Bronchial epithelial cell (primary cell): ENCODE measurements at regions not wholly inside any gene's neighbourhood (a gene's known extent, or its start where the extent isn't known, plus 50 kb on each side); places are given as distances from the start of the nearest gene placed in this dataset.

ENCODE experiments used
- DNase-seq: peaks from one replicate; pipeline ENCODE4 v3.0.0-alpha.2; 2010; ENCODE audit warnings: low read depth
- FAIRE-seq: peaks from 2 replicates; lab custom pipeline; 2011; peaks lifted over from hg19 to GRCh38; lab: Jason Lieb, UNC
- H3K27me3 ChIP-seq: 2 replicates; pipeline ENCODE4 v1.5.1; 2011; ENCODE audit warnings: low read length; ENCODE audit not compliant: control insufficient read depth, insufficient read depth
- H3K36me3 ChIP-seq: 2 replicates; pipeline ENCODE4 v1.5.1; 2011; ENCODE audit warnings: low read length; ENCODE audit not compliant: control insufficient read depth, insufficient read depth
- H3K4me3 ChIP-seq: 2 replicates; pipeline ENCODE4 v1.5.1; 2011; ENCODE audit warnings: mild to moderate bottlenecking, low read depth, low read length, control low read depth
- TF ChIP-seq, protein P1 (sequence below): IDR thresholded peaks from 2 replicates; pipeline ENCODE4 v1.5.1; 2011; ENCODE audit warnings: mild to moderate bottlenecking, moderate library complexity, low read length, control low read depth, inconsistent platforms; ENCODE audit not compliant: insufficient read depth, severe bottlenecking

DNA sequence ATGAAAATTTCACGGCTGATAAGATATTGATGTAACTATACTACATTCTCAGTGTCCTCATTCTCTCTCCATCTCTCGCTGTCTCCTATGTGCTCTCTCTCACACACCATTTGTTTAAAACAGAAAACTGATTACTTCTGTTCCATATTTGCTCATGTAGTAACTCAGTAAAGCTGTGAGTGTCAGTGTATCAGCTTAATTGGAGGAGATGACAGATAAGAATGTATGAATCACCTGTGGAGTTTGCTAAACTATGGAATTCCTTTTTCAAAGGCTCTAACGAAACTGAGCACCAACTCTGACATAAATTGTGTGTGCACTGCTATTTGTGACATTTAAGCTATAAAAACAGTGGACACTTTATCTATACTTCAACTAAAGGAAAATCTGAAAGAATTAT lies 1080.0 kb downstream of the DSC3 start:
- FAIRE-seq (no peak), DNase-seq (peak; percentile 27)
- H3K27me3 ChIP-seq, result no peaks in the 10 kb centered on the region
- no peak overlapping the region for H3K4me3 ChIP-seq
- TF ChIP-seq, protein P1, sequence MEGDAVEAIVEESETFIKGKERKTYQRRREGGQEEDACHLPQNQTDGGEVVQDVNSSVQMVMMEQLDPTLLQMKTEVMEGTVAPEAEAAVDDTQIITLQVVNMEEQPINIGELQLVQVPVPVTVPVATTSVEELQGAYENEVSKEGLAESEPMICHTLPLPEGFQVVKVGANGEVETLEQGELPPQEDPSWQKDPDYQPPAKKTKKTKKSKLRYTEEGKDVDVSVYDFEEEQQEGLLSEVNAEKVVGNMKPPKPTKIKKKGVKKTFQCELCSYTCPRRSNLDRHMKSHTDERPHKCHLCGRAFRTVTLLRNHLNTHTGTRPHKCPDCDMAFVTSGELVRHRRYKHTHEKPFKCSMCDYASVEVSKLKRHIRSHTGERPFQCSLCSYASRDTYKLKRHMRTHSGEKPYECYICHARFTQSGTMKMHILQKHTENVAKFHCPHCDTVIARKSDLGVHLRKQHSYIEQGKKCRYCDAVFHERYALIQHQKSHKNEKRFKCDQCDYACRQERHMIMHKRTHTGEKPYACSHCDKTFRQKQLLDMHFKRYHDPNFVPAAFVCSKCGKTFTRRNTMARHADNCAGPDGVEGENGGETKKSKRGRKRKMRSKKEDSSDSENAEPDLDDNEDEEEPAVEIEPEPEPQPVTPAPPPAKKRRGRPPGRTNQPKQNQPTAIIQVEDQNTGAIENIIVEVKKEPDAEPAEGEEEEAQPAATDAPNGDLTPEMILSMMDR, result no peak
- no peaks in the 10 kb centered on the region for H3K36me3 ChIP-seq

DNA sequence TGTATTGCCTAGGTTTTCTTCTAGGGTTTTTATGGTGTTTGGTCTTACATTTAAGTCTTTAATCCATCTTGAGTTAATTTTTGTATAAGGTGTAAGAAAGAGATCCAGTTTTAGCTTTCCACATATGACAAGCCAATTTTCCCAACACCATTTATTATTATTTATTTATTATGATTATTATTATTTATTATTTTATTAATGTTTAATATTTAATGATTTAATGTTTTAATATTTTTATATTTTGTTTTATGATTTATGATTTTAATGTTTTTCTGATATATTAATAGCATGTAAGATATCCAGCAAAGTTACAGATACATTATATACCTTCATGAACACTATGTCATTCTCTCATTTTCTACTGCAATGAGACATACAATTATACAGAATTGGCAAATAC lies 1082.0 kb downstream of the DSC3 start:
- no peak for FAIRE-seq
- no peak for DNase-seq
- Histone ChIP-seq H3K36me3 (no peaks in the 10 kb centered on the region), H3K4me3 (no peak overlapping the region), H3K27me3 (no peaks in the 10 kb centered on the region)
- TF ChIP-seq, protein P1, result no peak

DNA sequence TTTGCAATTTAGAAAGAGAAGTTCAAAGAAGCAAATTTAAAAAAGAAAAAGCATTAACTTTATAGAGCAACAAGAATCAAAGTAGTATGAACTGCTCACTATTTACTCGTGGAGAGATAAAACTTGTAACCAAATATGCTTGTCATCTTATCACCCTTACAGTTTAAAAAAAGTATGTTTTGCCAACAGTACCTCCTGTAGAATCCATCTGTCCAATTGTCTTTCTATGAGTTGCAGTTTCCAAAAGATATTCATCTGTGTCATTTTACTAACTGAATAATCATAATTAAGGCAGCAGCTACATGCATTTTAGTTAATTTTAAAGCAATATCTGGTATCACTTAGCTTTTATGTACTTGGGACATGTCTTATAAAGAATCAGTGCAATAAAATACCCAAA lies 1112.3 kb downstream of the DSC3 start:
- DNase-seq, result no peak
- Histone ChIP-seq H3K27me3 (no peaks in the 10 kb centered on the region), H3K4me3 (no peak overlapping the region), H3K36me3 (no peaks in the 10 kb centered on the region)
- no peak for FAIRE-seq
- TF ChIP-seq, protein P1, result no peak

GRCh38 chr18:29928081-29928480 lies 1114.5 kb downstream of the DSC3 start:
- DNase-seq (no peak), FAIRE-seq (no peak)
- Histone ChIP-seq H3K27me3 (no peaks in the 10 kb centered on the region), H3K36me3 (no peaks in the 10 kb centered on the region), H3K4me3 (no peak overlapping the region)
- TF ChIP-seq, protein P1, result no peak

GRCh38 chr18:29925566-29925965 lies 1117.0 kb downstream of the DSC3 start:
- Histone ChIP-seq H3K27me3 (no peaks in the 10 kb centered on the region), H3K4me3 (no peak overlapping the region), H3K36me3 (no peaks in the 10 kb centered on the region)
- TF ChIP-seq, protein P1, result no peak
- DNase-seq (no peak), FAIRE-seq (no peak)

DNA sequence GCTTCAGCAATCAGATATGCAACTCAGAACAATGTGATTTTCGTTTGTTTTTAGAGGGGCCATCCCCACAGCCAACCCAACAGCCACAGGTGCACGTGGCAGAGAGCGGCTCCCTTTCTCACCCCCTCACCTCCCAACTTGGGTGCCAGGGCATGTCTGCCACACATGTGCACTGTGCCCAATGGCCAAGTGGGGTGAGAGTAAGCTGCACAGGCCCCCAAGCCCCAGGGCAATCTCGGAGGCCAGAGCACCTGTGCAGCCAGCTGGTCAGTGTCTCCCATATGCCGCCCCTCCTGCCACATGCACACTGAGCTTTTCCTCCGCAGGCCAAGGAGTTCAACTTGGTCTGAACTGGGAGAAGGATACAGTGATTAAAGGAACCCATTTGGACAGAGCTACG lies 1130.2 kb downstream of the DSC3 start:
- no peaks in the 10 kb centered on the region for H3K36me3 ChIP-seq
- FAIRE-seq, result no peak
- no peak for DNase-seq
- H3K4me3 ChIP-seq, result no peak overlapping the region
- no peaks in the 10 kb centered on the region for H3K27me3 ChIP-seq
- TF ChIP-seq, protein P1, result no peak
